Medulla oblongata (tissue), 1 donor: ENCODE measurements at regions not wholly inside any gene's neighbourhood (a gene's known extent, or its start where the extent isn't known, plus 50 kb on each side); places are given as distances from the start of the nearest gene placed in this dataset.
"Not testable (repeated sequence)": the region's sequence is repeated elsewhere in the genome, so short reads cannot be mapped to it uniquely, and the experiment has no call there.

Source experiments
- DNase-seq: peaks from one replicate; pipeline ENCODE4 v3.0.0-alpha.2; 2015; ENCODE audit errors: extremely low spot score

- no peak for DNase-seq
Measured at GRCh38 chr13:44664308-44664707, 88.2 kb upstream of the TSC22D1 start.

GRCh38 chr13:44662515-44662914 lies 86.4 kb upstream of the TSC22D1 start:
- DNase-seq: no peak

DNA sequence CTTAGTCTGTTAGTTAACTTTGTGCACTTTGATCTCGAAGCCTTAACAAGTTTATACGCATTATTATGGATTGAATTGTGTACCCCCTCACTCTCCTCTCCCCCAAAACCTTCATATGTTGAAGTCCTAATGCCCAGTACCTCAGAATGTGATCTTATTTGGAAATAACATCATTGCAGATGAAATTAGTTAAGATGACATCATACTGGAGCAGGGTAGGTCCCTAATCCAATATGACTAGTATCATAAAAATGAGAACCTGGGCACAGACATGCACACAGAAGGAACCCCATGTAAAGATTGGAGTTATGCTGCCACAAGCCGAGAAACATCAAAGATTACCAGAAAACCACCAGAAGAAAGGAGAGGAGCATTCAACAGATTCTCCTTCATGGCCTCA lies 85.8 kb upstream of the TSC22D1 start:
- no peak for DNase-seq

GRCh38 chr13:44660050-44660449 lies 83.9 kb upstream of the TSC22D1 start:
- no peak for DNase-seq

GRCh38 chr13:44652962-44653660 lies 77.0 kb upstream of the TSC22D1 start:
- no peak for DNase-seq

DNA sequence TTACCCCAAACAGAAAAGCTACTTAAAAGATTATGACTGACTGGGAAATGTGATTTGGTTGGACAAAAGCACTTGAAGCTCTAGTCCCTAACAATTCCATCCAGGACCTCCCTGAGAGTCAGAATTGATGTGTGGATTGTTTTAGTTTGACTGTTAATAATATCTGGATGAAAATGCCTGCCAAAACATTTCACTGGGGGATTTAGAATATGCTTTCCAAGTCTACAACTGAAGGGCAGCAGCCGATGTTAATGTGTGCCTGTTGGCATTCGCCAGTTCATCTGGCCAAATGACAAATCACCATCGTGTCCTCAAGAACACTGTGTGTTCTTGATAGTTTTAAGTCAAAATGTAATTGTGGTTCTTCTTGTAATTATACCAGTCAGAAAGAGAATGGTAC lies 76.0 kb upstream of the TSC22D1 start:
- no peak for DNase-seq

DNA sequence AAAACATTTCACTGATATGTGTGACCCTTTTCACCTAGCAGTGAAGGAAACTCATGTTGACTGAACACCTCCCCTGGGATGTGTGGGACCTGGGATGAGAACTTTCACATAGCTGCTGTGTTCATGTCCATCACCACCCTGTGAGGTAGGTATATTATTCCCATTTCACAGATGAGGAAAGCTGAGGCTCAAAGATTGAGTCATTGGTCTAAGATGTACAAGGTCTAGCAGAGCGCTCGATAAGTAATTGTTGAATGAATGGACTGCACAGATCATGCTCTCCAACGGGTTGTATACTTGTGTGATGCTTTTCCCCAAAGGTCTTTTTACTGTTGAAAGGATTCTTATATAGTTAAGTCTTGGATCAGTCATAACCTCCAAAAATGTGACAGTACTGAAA lies 75.6 kb upstream of the TSC22D1 start:
- no peak for DNase-seq

GRCh38 chr13:44651209-44651608 lies 75.1 kb upstream of the TSC22D1 start:
- DNase-seq: no peak

- no peak for DNase-seq
Measured at GRCh38 chr13:44649834-44650233, 73.7 kb upstream of the TSC22D1 start.

DNA sequence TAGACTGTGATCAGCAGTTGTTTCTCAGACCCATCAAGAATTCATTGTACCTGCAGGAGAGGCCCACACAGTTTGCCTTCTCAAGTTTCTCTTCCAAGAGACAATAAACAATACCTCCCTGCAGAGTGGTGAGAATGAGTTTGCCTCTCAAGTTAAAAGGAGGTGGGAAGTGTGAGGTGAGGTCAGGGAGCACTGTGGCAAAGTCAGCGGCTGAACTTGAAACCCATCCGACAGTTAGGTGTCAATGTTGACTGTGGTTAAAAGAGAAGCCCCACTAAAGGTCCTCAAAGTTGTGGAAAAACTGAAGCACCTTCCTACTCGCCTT lies 72.9 kb upstream of the TSC22D1 start:
- no peak for DNase-seq

GRCh38 chr13:44648392-44649103 lies 72.4 kb upstream of the TSC22D1 start:
- no peak for DNase-seq

DNA sequence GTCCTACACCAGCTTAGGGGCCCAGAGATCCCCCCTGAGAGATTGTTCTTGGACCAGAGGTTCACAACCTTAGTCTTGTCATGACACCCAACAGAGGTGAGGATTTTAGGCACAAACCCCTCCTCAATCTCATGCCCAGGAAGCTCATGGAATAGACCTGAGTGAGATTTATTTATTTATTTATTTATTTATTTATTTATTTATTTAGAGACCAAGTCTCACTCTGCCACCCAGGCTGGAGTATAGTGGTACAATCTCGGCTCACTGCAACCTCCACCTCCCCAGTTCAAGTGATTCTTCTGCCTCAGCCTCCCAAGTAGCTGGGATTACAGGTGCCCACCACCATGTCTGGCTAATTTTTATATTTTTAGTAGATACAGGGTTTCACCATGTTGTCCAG lies 71.4 kb upstream of the TSC22D1 start:
- not testable (repeated sequence) for DNase-seq

- no peak for DNase-seq
Measured at GRCh38 chr13:44646044-44646443, 69.9 kb upstream of the TSC22D1 start.

- no peak for DNase-seq
Measured at GRCh38 chr13:44643256-44643655, 67.1 kb upstream of the TSC22D1 start.

- DNase-seq: no peak
Measured at GRCh38 chr13:44637581-44637980, 61.5 kb upstream of the TSC22D1 start.

GRCh38 chr13:44629465-44630183 lies 53.5 kb upstream of the TSC22D1 start:
- DNase-seq: no peak

DNA sequence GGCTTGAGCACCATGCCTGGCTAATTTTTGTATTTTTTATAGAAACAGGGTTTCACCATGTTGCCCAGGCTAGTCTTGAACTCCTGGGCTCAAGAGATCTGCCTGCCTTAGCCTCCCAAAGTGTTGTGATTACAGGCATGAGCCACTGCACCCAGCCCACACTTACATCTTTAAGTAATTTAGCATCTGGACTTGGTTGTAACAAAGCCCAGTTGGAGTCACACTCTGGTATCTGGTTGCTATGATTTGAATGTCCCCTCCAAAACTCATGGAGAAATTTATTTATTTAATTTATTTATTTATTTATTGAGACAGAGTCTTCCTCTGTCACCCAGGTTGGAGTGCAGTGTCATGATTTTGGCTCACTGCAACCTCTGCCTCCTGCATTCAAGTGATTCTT lies 52.7 kb upstream of the TSC22D1 start:
- DNase-seq: not testable (repeated sequence)

- DNase-seq: no peak
Measured at GRCh38 chr13:44627441-44627840, 51.3 kb upstream of the TSC22D1 start.

GRCh38 chr13:44626176-44626575 lies 50.0 kb upstream of the TSC22D1 start:
- no peak for DNase-seq
